Left lung (tissue), 4 donors: ENCODE measurements at regions not wholly inside any gene's neighbourhood (a gene's known extent, or its start where the extent isn't known, plus 50 kb on each side); places are given as distances from the start of the nearest gene placed in this dataset.

Experiments used
- ATAC-seq: fragments of 200-7000 bp; cut with Tn5 transposase; one replicate; pipeline ENCODE4 v1.9.1; 2020; ENCODE audit warnings: moderate library complexity
- DNase-seq, 4 donors: peaks; one replicate each; pipeline ENCODE4 v3.0.0-alpha.2; 2013 to 2020
- H3K27ac ChIP-seq, 2 donors: fragments of 200-600 bp; sonication (generic) in 1 of 2; one replicate each; pipeline versions ENCODE4 v1.5.0 to v1.8.0; 2020 to 2021
- H3K27me3 ChIP-seq, 2 donors: fragments of 200-600 bp; sonication (generic) in 1 of 2; one replicate each; pipeline versions ENCODE4 v1.5.0 to v1.8.0; 2020 to 2021
- H3K36me3 ChIP-seq, 2 donors: fragments of 200-600 bp; sonication (generic) in 1 of 2; one replicate each; pipeline versions ENCODE4 v1.5.0 to v1.8.0; 2020 to 2021
- H3K4me1 ChIP-seq, 2 donors: fragments of 200-600 bp; one replicate each; pipeline ENCODE4 v1.8.0; 2021
- H3K4me3 ChIP-seq, 2 donors: fragments of 200-600 bp; sonication (generic) in 1 of 2; one replicate each; pipeline versions ENCODE4 v1.5.0 to v1.8.0; 2020 to 2021; ENCODE audit warnings: mild to moderate bottlenecking in 1 of 2
- H3K9me3 ChIP-seq, 2 donors: fragments of 200-600 bp; sonication (generic) in 1 of 2; one replicate each; pipeline versions ENCODE4 v1.5.0 to v1.8.0; 2020 to 2021
- intact Hi-C, 2 donors: fragments of 100-400 bp; cut with DNase I; formaldehyde crosslinking; loops; one replicate each; pipeline versions ENCODE4 v1.11.2 to v1.14.2; 2022
- TF ChIP-seq, protein P1 (sequence below), 2 donors: fragments of 200-600 bp; sonication (generic) in 1 of 2; IDR thresholded peaks; one replicate each; pipeline versions ENCODE4 v1.5.0 to v1.8.0; 2021; ENCODE audit warnings: antibody characterized with exemption in 2 of 2
- donor health status: DM: no; HTN: yes; CAD: no.
- donor health status: DM: no; HTN: no; CAD: no.

DNA sequence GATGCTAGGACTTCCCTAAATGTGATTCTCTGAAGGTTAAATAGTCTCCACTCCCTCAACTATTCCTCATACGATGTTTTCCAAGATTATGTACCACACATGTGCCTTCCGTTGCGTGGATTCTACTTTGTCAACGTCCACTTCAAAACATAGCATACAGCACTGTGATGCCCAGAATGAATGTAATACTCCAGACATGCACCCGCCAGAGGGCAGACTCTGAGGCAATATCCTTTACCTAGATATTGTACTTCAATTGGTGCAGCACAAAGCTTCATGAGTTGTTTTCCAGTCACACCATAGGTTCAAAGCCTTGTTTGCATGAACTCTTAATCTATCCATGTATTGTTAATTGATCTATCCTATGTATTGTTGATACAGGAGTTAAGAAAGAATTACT is 201.0 kb upstream of the NABP1 start:
- peaks cover 0 to 16% of the 10 kb centered on the region in 2 donors for H3K4me1 ChIP-seq
- no peaks in the 10 kb centered on the region for H3K36me3 ChIP-seq
- ATAC-seq, result no peak
- intact Hi-C loops, result no loop called here
- H3K27ac ChIP-seq, result no peak overlapping the region
- peaks cover 0 to 8% of the 10 kb centered on the region in 2 donors for H3K9me3 ChIP-seq
- TF ChIP-seq, protein P1, sequence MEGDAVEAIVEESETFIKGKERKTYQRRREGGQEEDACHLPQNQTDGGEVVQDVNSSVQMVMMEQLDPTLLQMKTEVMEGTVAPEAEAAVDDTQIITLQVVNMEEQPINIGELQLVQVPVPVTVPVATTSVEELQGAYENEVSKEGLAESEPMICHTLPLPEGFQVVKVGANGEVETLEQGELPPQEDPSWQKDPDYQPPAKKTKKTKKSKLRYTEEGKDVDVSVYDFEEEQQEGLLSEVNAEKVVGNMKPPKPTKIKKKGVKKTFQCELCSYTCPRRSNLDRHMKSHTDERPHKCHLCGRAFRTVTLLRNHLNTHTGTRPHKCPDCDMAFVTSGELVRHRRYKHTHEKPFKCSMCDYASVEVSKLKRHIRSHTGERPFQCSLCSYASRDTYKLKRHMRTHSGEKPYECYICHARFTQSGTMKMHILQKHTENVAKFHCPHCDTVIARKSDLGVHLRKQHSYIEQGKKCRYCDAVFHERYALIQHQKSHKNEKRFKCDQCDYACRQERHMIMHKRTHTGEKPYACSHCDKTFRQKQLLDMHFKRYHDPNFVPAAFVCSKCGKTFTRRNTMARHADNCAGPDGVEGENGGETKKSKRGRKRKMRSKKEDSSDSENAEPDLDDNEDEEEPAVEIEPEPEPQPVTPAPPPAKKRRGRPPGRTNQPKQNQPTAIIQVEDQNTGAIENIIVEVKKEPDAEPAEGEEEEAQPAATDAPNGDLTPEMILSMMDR (IDR thresholded peaks at IDR 0.05), result no peak
- no peaks in the 10 kb centered on the region for H3K27me3 ChIP-seq
- DNase-seq, result no peak
- H3K4me3 ChIP-seq, result no peak overlapping the region

DNA sequence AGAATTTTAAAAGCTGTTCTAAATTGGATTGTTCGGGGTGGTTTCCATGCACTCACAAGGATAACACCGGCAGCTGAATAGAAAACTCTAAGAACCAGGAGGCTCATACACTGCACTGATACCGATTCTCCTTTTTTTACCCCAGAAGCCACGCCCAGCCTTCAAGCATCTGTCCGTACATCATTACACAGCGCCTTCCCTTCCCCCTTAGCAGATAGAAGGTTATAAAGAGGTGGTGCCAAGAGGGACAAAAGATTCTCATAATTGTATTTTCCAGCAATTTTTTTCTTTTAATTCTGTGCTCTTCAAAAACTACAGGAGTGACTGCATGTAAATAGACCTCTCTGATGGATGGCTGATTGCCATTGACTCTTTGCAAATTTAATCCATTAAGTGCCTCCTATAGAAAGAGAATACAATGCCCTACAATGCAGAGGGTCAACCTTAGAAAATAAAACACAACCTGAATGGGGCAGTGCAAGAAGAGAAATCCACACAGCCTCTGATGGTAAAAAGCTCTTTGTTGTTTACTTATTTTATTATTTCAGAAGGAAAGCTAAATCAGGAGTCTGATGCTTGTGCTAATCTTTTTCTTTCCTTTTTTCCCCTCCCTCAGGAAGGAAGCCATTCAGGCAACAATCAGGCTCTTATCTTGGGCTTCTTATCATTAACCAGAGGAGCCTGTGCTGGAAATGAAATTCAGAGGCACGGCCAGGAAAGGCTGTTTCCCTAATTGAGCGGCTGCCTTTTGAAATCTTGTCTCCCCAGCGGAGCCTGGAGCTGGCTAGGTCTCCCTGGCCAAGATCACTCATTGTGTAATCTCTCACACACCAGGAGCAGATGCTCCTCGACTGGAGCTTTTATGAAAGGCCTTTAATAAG is 198.9 kb upstream of the NABP1 start:
- Histone ChIP-seq H3K4me1 (peaks cover 0 to 16% of the 10 kb centered on the region in 2 donors), H3K27ac (no peak overlapping the region), H3K27me3 (no peaks in the 10 kb centered on the region), H3K36me3 (no peaks in the 10 kb centered on the region), H3K9me3 (peaks cover 0 to 24% of the 10 kb centered on the region in 2 donors), H3K4me3 (no peak overlapping the region)
- intact Hi-C loops, result no loop called here
- ATAC-seq (peak; percentile 92), DNase-seq (peak in 3 of 4 donors; percentile 53 to 81 (median 57))
- TF ChIP-seq, protein P1 (IDR thresholded peaks at IDR 0.05), result no peak

DNA sequence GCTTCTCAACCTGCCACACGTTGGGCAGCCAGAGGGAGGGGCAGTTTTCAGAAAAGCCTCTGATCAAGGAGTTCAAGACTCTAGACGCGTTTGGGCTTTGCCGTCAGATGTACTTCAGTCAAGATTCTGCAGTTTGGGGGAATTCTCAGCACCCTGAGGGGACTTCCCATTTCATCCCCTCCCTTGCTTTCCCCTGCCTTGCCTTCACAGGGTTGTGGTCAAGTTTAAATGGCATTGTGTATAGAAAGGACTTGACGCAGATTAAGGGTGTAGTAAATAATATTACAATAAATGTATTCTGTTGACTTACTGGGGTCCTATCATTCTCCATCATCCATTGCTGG is 198.3 kb upstream of the NABP1 start:
- DNase-seq (no peak), ATAC-seq (no peak)
- H3K36me3 ChIP-seq, result no peaks in the 10 kb centered on the region
- no peak overlapping the region for H3K4me3 ChIP-seq
- no peak overlapping the region for H3K27ac ChIP-seq
- H3K4me1 ChIP-seq, result peaks cover 0 to 16% of the 10 kb centered on the region in 2 donors
- no peaks in the 10 kb centered on the region for H3K27me3 ChIP-seq
- TF ChIP-seq, protein P1 (IDR thresholded peaks at IDR 0.05), result no peak
- H3K9me3 ChIP-seq, result peaks cover 0 to 29% of the 10 kb centered on the region in 2 donors
- intact Hi-C loops, result no loop called here

DNA sequence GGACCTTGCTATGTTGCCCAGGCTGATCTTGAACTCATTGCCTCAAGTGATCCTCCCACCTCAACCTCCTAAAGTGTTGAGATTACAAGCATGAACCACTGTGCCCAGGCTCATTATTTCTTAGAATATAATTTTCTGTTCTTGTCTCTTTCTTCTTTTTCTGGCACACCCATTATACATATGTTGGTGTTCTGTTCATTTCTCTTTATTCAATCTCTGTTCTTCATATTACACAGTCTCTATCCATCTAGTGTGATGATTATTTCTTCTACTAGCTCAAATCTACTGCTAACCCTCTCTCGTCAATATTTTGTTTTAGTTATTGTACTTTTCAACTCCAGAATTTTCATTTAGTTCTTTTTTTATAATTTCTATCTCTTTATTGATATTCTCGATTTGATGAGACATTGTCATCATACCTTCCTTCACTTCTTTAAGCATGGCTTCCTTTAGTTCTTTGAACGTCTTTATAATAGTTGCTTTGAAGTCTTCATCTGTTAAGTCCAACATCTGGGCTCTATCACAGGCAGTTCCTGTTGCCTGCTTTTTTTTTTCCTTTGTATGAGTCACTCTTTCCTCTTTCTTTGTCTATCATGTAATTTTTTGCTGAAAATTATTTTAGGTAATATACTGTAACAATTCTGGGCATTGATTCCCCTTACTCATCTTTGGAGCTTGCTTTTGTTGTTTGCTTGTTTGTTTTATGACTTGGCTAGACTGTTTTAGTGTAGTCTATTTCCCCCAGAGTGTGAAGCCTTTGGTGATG is 196.4 kb upstream of the NABP1 start:
- TF ChIP-seq, protein P1 (IDR thresholded peaks at IDR 0.05), result no peak
- Histone ChIP-seq H3K27ac (no peak overlapping the region), H3K27me3 (no peaks in the 10 kb centered on the region), H3K36me3 (no peaks in the 10 kb centered on the region), H3K4me1 (peaks cover 0 to 16% of the 10 kb centered on the region in 2 donors), H3K9me3 (peaks cover 0 to 29% of the 10 kb centered on the region in 2 donors), H3K4me3 (no peak overlapping the region)
- intact Hi-C loops, result no loop called here
- DNase-seq, result no peak
- ATAC-seq, result no peak

DNA sequence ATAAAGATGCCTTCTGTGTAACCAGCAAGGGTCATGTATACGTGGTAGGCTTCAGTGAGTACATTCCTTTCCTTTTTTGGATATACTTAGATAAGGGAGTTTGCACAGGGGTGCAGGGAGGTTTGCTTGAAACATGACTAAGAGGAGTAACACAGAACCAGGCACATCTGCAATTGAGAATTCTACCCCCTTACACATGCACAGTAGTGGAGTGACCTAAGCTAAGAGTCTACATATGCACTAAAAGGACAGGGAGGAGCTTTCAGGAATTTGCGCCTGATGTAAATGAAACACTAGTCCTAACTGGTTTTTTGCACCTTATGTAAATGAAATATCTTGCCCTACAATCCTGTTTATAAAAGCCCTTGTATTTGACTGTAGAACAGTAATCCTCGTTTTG is 194.8 kb upstream of the NABP1 start:
- H3K27ac ChIP-seq, result no peak overlapping the region
- H3K4me3 ChIP-seq, result no peak overlapping the region
- peaks cover under 1 to 16% of the 10 kb centered on the region in 2 donors for H3K4me1 ChIP-seq
- H3K27me3 ChIP-seq, result no peaks in the 10 kb centered on the region
- no peaks in the 10 kb centered on the region for H3K36me3 ChIP-seq
- peaks cover 0 to 29% of the 10 kb centered on the region in 2 donors for H3K9me3 ChIP-seq
- DNase-seq, result no peak
- intact Hi-C loops, result no loop called here
- TF ChIP-seq, protein P1 (IDR thresholded peaks at IDR 0.05), result no peak
- ATAC-seq, result no peak
